GM12872 (cell line): ENCODE measurements at regions not wholly inside any gene's neighbourhood (a gene's known extent, or its start where the extent isn't known, plus 50 kb on each side); places are given as distances from the start of the nearest gene placed in this dataset.

ENCODE experiments used
- TF ChIP-seq, protein P1 (sequence below): IDR thresholded peaks from 3 replicates; pipeline ENCODE4 v1.5.1; 2011; ENCODE audit warnings: low read depth, mild to moderate bottlenecking, low read length, moderate library complexity; ENCODE audit not compliant: insufficient read depth

GRCh38 chr2:238615187-238615586 lies 188.5 kb downstream of the ASB1 start:
- TF ChIP-seq, protein P1, sequence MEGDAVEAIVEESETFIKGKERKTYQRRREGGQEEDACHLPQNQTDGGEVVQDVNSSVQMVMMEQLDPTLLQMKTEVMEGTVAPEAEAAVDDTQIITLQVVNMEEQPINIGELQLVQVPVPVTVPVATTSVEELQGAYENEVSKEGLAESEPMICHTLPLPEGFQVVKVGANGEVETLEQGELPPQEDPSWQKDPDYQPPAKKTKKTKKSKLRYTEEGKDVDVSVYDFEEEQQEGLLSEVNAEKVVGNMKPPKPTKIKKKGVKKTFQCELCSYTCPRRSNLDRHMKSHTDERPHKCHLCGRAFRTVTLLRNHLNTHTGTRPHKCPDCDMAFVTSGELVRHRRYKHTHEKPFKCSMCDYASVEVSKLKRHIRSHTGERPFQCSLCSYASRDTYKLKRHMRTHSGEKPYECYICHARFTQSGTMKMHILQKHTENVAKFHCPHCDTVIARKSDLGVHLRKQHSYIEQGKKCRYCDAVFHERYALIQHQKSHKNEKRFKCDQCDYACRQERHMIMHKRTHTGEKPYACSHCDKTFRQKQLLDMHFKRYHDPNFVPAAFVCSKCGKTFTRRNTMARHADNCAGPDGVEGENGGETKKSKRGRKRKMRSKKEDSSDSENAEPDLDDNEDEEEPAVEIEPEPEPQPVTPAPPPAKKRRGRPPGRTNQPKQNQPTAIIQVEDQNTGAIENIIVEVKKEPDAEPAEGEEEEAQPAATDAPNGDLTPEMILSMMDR: no peak

DNA sequence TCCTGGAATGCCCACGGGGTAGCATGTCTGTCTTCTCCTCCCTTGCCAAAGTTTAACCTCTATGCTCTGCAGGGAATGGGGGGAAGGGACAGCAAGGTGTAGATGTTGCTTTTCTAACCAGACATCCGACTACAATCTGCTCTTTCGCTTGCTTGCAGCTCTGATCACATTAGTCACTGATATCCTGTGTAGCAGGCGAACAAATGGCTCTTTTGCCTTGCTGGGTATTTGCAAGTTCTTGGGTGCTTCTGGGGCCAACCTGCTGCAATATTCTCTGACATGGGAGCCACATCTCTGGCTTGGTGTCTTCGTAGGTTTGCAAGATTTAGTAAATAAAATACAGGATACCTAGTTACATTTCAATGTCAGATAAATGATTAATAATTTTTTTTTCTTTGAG lies 190.0 kb downstream of the ASB1 start:
- TF ChIP-seq, protein P1: no peak

DNA sequence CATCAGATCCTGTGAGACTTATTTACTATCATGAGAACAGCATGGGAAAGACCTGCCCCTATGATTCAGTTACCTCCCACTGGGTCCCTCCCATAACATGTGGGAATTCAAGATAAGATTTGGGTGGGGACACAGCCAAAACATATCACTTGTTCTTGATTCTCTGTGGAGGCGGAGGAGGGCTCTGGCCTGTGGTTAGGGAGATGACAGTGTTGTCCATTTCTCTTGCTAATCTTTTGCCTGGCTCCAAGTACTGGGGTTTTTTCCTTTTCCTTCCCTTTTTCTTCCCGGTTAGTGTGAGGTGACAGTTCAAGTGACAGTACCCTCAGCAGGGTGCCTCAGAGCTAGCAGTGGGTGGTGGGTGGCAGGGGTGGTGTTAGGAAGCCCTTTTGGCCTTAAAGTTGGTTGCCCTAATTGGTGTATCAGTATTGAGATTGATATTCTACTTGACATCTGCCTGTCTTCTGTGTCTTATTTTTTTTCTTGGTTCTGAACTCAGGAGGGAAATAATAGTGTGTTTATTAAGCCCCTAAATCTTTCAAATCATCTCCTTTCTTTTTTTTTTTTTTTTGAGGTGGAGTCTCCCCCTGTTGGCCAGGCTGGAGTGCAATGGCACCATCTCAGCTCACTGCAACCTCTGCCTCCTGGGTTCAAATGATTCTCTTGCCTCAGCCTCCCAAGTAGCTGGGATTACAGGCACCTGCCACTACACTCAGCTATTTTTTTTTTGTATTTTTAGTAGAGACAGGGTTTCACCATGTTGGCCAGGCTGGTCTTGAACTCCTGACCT lies 192.0 kb downstream of the ASB1 start:
- TF ChIP-seq, protein P1: peak; percentile 6; the same call in 1 of the 3 replicates

- TF ChIP-seq, protein P1: no peak
Observed at GRCh38 chr2:238627899-238628298, 201.2 kb downstream of the ASB1 start.

- TF ChIP-seq, protein P1: no peak
Observed at GRCh38 chr2:238629064-238629463, 202.3 kb downstream of the ASB1 start.

GRCh38 chr2:238631491-238632180 lies 204.9 kb downstream of the ASB1 start:
- TF ChIP-seq, protein P1: no peak

GRCh38 chr2:238632181-238633060 lies 205.7 kb downstream of the ASB1 start:
- TF ChIP-seq, protein P1: no peak
